DND-41 (cell line): ENCODE measurements at regions not wholly inside any gene's neighbourhood (a gene's known extent, or its start where the extent isn't known, plus 50 kb on each side); places are given as distances from the start of the nearest gene placed in this dataset.

Experiments
- ATAC-seq: fragments of 200-7000 bp; cut with Tn5 transposase; 3 replicates; pipeline ENCODE4 v1.9.1; 2021; ENCODE audit warnings: low read depth; ENCODE audit not compliant: insufficient read depth
- DNase-seq: peaks from one replicate; pipeline ENCODE4 v3.0.0-alpha.2; 2020
- H2AFZ ChIP-seq: 2 replicates; pipeline ENCODE4 v1.6.0; 2012; ENCODE audit warnings: low read depth, low read length
- H3K27ac ChIP-seq: 2 replicates; pipeline ENCODE4 v1.5.1; 2012; ENCODE audit warnings: low read length, inconsistent platforms
- H3K27me3 ChIP-seq: fragments of 200-600 bp; sonication (generic); 2 replicates; pipeline ENCODE4 v1.6.0; 2012; ENCODE audit warnings: low read length, mild to moderate bottlenecking, inconsistent platforms; ENCODE audit not compliant: insufficient read depth, poor library complexity
- H3K36me3 ChIP-seq: 2 replicates; pipeline ENCODE4 v1.5.1; 2012; ENCODE audit warnings: low read length, inconsistent platforms; ENCODE audit not compliant: insufficient read depth
- H3K4me1 ChIP-seq: 2 replicates; pipeline ENCODE4 v1.5.1; 2012; ENCODE audit warnings: mild to moderate bottlenecking, low read length; ENCODE audit not compliant: insufficient read depth
- H3K4me2 ChIP-seq: 2 replicates; pipeline ENCODE4 v1.6.0; 2012; ENCODE audit warnings: mild to moderate bottlenecking, moderate library complexity, low read length, inconsistent platforms; ENCODE audit not compliant: insufficient read depth
- H3K4me3 ChIP-seq, 2 experiments: fragments of 200-600 bp in 1 of 2; shearing (Covaris generic) in 1 of 2; 2 replicates each; pipeline ENCODE4 v1.5.1; 2012 to 2016; ENCODE audit warnings: inconsistent platforms in 2 of 2, low read length in 2 of 2, mild to moderate bottlenecking in 2 of 2, low read depth in 1 of 2, moderate library complexity in 1 of 2
- H3K79me2 ChIP-seq: 2 replicates; pipeline ENCODE4 v1.6.0; 2012; ENCODE audit warnings: low read length, inconsistent platforms; ENCODE audit not compliant: insufficient read depth
- H3K9ac ChIP-seq: 2 replicates; pipeline ENCODE4 v1.6.0; 2012; ENCODE audit warnings: low read depth, mild to moderate bottlenecking, inconsistent platforms, low read length, moderate library complexity
- H3K9me3 ChIP-seq: 2 replicates; pipeline ENCODE4 v1.5.1; 2012; ENCODE audit warnings: low read length, moderate library complexity, mild to moderate bottlenecking, inconsistent platforms; ENCODE audit not compliant: insufficient read depth, severe bottlenecking
- H4K20me1 ChIP-seq: 2 replicates; pipeline ENCODE4 v1.6.0; 2012; ENCODE audit warnings: low read length; ENCODE audit not compliant: insufficient read depth
- EZH2 ChIP-seq: IDR thresholded peaks from 3 replicates; pipeline ENCODE4 v1.6.1; 2012; ENCODE audit warnings: borderline replicate concordance, low read depth, mild to moderate bottlenecking, moderate library complexity, low read length, inconsistent platforms; ENCODE audit not compliant: severe bottlenecking
- TF ChIP-seq, protein P1 (sequence below): IDR thresholded peaks from 2 replicates; pipeline ENCODE4 v1.5.1; 2012; ENCODE audit warnings: borderline replicate concordance, low read length, moderate library complexity, mild to moderate bottlenecking; ENCODE audit not compliant: poor library complexity, severe bottlenecking; ENCODE audit errors: extremely low read depth

GRCh38 chr2:185531721-185532120 is 206.9 kb upstream of the FSIP2 start:
- no peak for DNase-seq
- no peaks in the 10 kb centered on the region for H3K9me3 ChIP-seq
- no peak for ATAC-seq

DNA sequence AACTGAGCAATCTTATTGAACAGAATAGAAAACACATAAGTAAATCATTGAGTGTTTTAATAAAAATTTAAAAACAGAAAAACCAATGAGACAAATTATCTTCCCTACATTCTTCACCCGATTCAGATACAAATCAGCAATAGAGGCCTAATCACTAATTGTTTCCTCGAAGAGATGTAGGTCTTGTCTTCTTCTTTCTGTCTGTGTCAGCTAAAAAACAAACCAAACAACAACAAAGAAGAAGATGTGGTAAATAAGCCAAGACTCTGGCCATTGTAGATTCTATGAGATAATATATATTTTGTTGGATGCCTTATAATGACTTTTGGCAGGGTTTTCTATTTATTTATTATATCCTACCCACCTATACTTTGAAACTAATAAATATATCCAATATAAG is 200.9 kb upstream of the FSIP2 start:
- TF ChIP-seq, protein P1, sequence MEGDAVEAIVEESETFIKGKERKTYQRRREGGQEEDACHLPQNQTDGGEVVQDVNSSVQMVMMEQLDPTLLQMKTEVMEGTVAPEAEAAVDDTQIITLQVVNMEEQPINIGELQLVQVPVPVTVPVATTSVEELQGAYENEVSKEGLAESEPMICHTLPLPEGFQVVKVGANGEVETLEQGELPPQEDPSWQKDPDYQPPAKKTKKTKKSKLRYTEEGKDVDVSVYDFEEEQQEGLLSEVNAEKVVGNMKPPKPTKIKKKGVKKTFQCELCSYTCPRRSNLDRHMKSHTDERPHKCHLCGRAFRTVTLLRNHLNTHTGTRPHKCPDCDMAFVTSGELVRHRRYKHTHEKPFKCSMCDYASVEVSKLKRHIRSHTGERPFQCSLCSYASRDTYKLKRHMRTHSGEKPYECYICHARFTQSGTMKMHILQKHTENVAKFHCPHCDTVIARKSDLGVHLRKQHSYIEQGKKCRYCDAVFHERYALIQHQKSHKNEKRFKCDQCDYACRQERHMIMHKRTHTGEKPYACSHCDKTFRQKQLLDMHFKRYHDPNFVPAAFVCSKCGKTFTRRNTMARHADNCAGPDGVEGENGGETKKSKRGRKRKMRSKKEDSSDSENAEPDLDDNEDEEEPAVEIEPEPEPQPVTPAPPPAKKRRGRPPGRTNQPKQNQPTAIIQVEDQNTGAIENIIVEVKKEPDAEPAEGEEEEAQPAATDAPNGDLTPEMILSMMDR: no peak
- no peak for TF ChIP-seq EZH2
- H2AFZ ChIP-seq: no peak overlapping the region
- H3K9me3 ChIP-seq: no peaks in the 10 kb centered on the region
- no peaks in the 10 kb centered on the region for H4K20me1 ChIP-seq
- H3K4me1 ChIP-seq: no peaks in the 10 kb centered on the region
- DNase-seq (no peak), ATAC-seq (no peak)
- no peaks in the 10 kb centered on the region for H3K36me3 ChIP-seq
- no peak overlapping the region for H3K4me3 ChIP-seq
- H3K4me2 ChIP-seq: no peak overlapping the region
- no peak overlapping the region for H3K9ac ChIP-seq
- no peaks in the 10 kb centered on the region for H3K79me2 ChIP-seq
- no peak overlapping the region for H3K27ac ChIP-seq
- no peaks in the 10 kb centered on the region for H3K27me3 ChIP-seq

More at GRCh38 chr2:185531721-185532120, 206.9 kb upstream of the FSIP2 start:
- no peak overlapping the region for H2AFZ ChIP-seq
- no peak overlapping the region for H3K9ac ChIP-seq
- no peaks in the 10 kb centered on the region for H3K4me1 ChIP-seq
- H3K4me3 ChIP-seq: no peak overlapping the region
- no peaks in the 10 kb centered on the region for H3K27me3 ChIP-seq
- H3K27ac ChIP-seq: no peak overlapping the region
- no peaks in the 10 kb centered on the region for H3K36me3 ChIP-seq
- no peaks in the 10 kb centered on the region for H3K79me2 ChIP-seq
- H4K20me1 ChIP-seq: no peaks in the 10 kb centered on the region
- no peak for TF ChIP-seq EZH2
- TF ChIP-seq, protein P1: no peak
- no peak overlapping the region for H3K4me2 ChIP-seq

GRCh38 chr2:185567196-185567595 is 171.4 kb upstream of the FSIP2 start:
- no peaks in the 10 kb centered on the region for H4K20me1 ChIP-seq
- no peak overlapping the region for H3K9ac ChIP-seq
- ATAC-seq (no peak), DNase-seq (no peak)
- no peak for TF ChIP-seq EZH2
- TF ChIP-seq, protein P1: no peak
- no peak overlapping the region for H2AFZ ChIP-seq
- H3K4me3 ChIP-seq: no peak overlapping the region
- H3K4me2 ChIP-seq: no peak overlapping the region
- H3K4me1 ChIP-seq: no peaks in the 10 kb centered on the region
- no peaks in the 10 kb centered on the region for H3K9me3 ChIP-seq
- H3K27me3 ChIP-seq: no peaks in the 10 kb centered on the region
- no peak overlapping the region for H3K27ac ChIP-seq
- no peaks in the 10 kb centered on the region for H3K79me2 ChIP-seq
- H3K36me3 ChIP-seq: no peaks in the 10 kb centered on the region

DNA sequence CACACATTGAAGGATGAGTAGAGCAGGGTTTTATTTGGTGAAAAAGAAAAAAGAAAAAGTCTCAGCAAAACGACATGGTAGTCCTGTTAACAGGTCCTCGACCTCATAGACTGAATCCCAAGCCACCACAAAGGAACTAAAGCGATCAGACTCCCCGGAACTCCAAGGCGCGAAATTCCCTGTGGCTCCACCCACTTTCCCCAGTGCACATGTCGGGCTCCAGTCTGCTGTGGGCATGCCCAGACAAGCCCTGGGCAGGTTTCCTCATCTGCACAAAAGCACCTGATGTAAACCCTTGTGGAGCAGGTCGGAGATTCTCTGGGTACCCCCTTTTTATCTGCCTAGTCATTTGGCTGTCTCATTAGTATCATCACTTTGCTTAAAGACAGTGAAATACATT is 170.7 kb upstream of the FSIP2 start:
- H3K9me3 ChIP-seq: no peaks in the 10 kb centered on the region
- H4K20me1 ChIP-seq: no peaks in the 10 kb centered on the region
- H3K27me3 ChIP-seq: no peaks in the 10 kb centered on the region
- no peak overlapping the region for H3K4me2 ChIP-seq
- H3K4me1 ChIP-seq: no peaks in the 10 kb centered on the region
- no peak overlapping the region for H3K4me3 ChIP-seq
- TF ChIP-seq, protein P1: no peak
- no peak for TF ChIP-seq EZH2
- no peaks in the 10 kb centered on the region for H3K79me2 ChIP-seq
- DNase-seq: no peak
- ATAC-seq: no peak
- no peak overlapping the region for H3K27ac ChIP-seq
- no peak overlapping the region for H3K9ac ChIP-seq
- H3K36me3 ChIP-seq: no peaks in the 10 kb centered on the region
- H2AFZ ChIP-seq: no peak overlapping the region
